OCI-LY7 (cell line): ENCODE measurements at regions not wholly inside any gene's neighbourhood (a gene's known extent, or its start where the extent isn't known, plus 50 kb on each side); places are given as distances from the start of the nearest gene placed in this dataset.
"Not testable (repeated sequence)": the region's sequence is repeated elsewhere in the genome, so short reads cannot be mapped to it uniquely, and the experiment has no call there.

Source experiments
- BruUV-seq: library from RNA; stranded (reverse); fragments of 400-500 nt; replicated peaks from 2 replicates; lab custom pipeline; 2021; lab: Mats Ljungman, UMichigan
- CTCF ChIA-PET: fragments of 300-600 bp; sonication (Branson Sonifier 250); formaldehyde crosslinking; loops from one replicate; lab custom pipeline; 2022; ENCODE audit warnings: antibody characterized with exemption; ENCODE audit not compliant: unreplicated experiment; lab: Charles Lee
- POLR2A ChIA-PET: fragments of 300-600 bp; sonication (Branson Sonifier 250); formaldehyde crosslinking; loops from one replicate; lab custom pipeline; 2022; ENCODE audit warnings: antibody characterized with exemption; lab: Charles Lee
- DNase-seq: peaks from one replicate; pipeline ENCODE4 v3.0.0-alpha.2; 2015; ENCODE audit warnings: low spot score
- H2AFZ ChIP-seq: fragments of 200-600 bp; sonication (generic), shearing (Covaris generic); 2 replicates; pipeline ENCODE4 v1.6.1; 2014; ENCODE audit warnings: mild to moderate bottlenecking, antibody characterized with exemption, low read length, moderate library complexity
- H3K27ac ChIP-seq: fragments of 200-600 bp; sonication (generic); 2 replicates; pipeline ENCODE4 v1.5.1; 2014; ENCODE audit warnings: mixed run types, low read depth, mild to moderate bottlenecking, moderate library complexity, low read length, inconsistent platforms; ENCODE audit not compliant: poor library complexity, severe bottlenecking
- H3K36me3 ChIP-seq: fragments of 200-600 bp; sonication (generic); 2 replicates; pipeline ENCODE4 v1.6.1; 2014; ENCODE audit warnings: mild to moderate bottlenecking, antibody characterized with exemption, low read length, moderate library complexity, mixed read lengths; ENCODE audit not compliant: insufficient read depth
- H3K4me1 ChIP-seq: fragments of 200-600 bp; sonication (generic); 2 replicates; pipeline ENCODE4 v1.5.1; 2014; ENCODE audit warnings: mild to moderate bottlenecking, low read length; ENCODE audit not compliant: insufficient read depth, poor library complexity, severe bottlenecking
- H3K4me2 ChIP-seq: fragments of 200-600 bp; sonication (generic); 2 replicates; pipeline ENCODE4 v1.6.1; 2014; ENCODE audit warnings: mild to moderate bottlenecking, low read length
- H3K4me3 ChIP-seq: fragments of 200-600 bp; sonication (generic); 2 replicates; pipeline ENCODE4 v1.5.1; 2014; ENCODE audit warnings: mild to moderate bottlenecking, low read depth, low read length; ENCODE audit not compliant: poor library complexity, severe bottlenecking
- H3K79me2 ChIP-seq: fragments of 200-600 bp; sonication (generic); 2 replicates; pipeline ENCODE4 v1.6.1; 2016; ENCODE audit warnings: low read depth, mild to moderate bottlenecking, low read length, moderate library complexity, mixed read lengths; ENCODE audit not compliant: insufficient read depth
- H3K9me2 ChIP-seq: fragments of 200-600 bp; sonication (generic); 2 replicates; pipeline ENCODE4 v1.6.1; 2016; ENCODE audit warnings: mild to moderate bottlenecking, low read length, mixed read lengths; ENCODE audit not compliant: insufficient read depth
- H3K9me3 ChIP-seq: fragments of 200-600 bp; sonication (generic); 2 replicates; pipeline ENCODE4 v1.6.1; 2014; ENCODE audit warnings: mild to moderate bottlenecking, mixed run types, low read length, mixed read lengths
- H4K20me1 ChIP-seq: fragments of 200-600 bp; sonication (generic); 2 replicates; pipeline ENCODE4 v1.6.1; 2014; ENCODE audit warnings: mild to moderate bottlenecking, antibody characterized with exemption, low read length, moderate library complexity, mixed read lengths; ENCODE audit not compliant: insufficient read depth
- CTCF ChIP-seq: fragments of 200-600 bp; sonication (generic); conservative IDR thresholded peaks from 2 replicates; pipeline ENCODE4 v1.5.1; 2014; ENCODE audit warnings: mild to moderate bottlenecking, antibody characterized with exemption, low read length, moderate library complexity, mixed read lengths
- EZH2phosphoT487 ChIP-seq: fragments of 200-600 bp; sonication (generic); IDR thresholded peaks from 2 replicates; pipeline ENCODE4 v1.6.1; 2018; ENCODE audit warnings: low read depth, borderline replicate concordance, mild to moderate bottlenecking, mixed run types, antibody characterized with exemption, low read length, moderate library complexity, mixed read lengths
- intact Hi-C: fragments of 100-400 bp; cut with micrococcal nuclease; formaldehyde crosslinking; loops from one replicate; pipeline ENCODE4 v1.10.0; 2022; ENCODE audit not compliant: unreplicated experiment

GRCh38 chr15:34494084-34494399 lies 56.4 kb upstream of the GOLGA8A start:
- ChIA-PET CTCF (no interaction called here), POLR2A (interaction anchor here (1.0 kb wide), 1 partner anchor 20 kb away, joined by 3 read pairs; no protein-coding TSS in a partner anchor)
- intact Hi-C loops = no loop called here
- Histone ChIP-seq H3K36me3 (no peaks in the 10 kb centered on the region), H3K79me2 (no peaks in the 10 kb centered on the region), H3K4me2 (no peak overlapping the region), H3K9me3 (no peaks in the 10 kb centered on the region), H3K9me2 (no peaks in the 10 kb centered on the region), H3K4me1 (no peaks in the 10 kb centered on the region), H2AFZ (no peak overlapping the region), H4K20me1 (no peaks in the 10 kb centered on the region), H3K27ac (no peak overlapping the region), H3K4me3 (no peak overlapping the region)
- DNase-seq = no peak
- no TSS peak for BruUV-seq
- TF ChIP-seq EZH2phosphoT487 (no peak), CTCF (no peak)

GRCh38 chr15:34493001-34493400 lies 55.4 kb upstream of the GOLGA8A start:
- no peak for DNase-seq
- Histone ChIP-seq H2AFZ (no peak overlapping the region), H3K9me2 (no peaks in the 10 kb centered on the region), H3K27ac (no peak overlapping the region), H3K4me3 (no peak overlapping the region), H3K4me1 (no peaks in the 10 kb centered on the region), H3K79me2 (no peaks in the 10 kb centered on the region), H4K20me1 (no peaks in the 10 kb centered on the region), H3K36me3 (no peaks in the 10 kb centered on the region), H3K9me3 (no peaks in the 10 kb centered on the region), H3K4me2 (no peak overlapping the region)
- ChIA-PET POLR2A (interaction anchor here (0.7 to 1.0 kb wide), 2 partner anchors 19 to 294 kb away, joined by 3 read pairs; no protein-coding TSS in a partner anchor), CTCF (no interaction called here)
- intact Hi-C loops = no loop called here
- TF ChIP-seq CTCF (no peak), EZH2phosphoT487 (no peak)
- BruUV-seq = no TSS peak

- H3K4me3 ChIP-seq, H3K79me2 ChIP-seq, H3K4me2 ChIP-seq, H4K20me1 ChIP-seq, H3K27ac ChIP-seq, H3K36me3 ChIP-seq, H2AFZ ChIP-seq, H3K9me2 ChIP-seq, DNase-seq, intact Hi-C loops, CTCF ChIA-PET, BruUV-seq, H3K4me1 ChIP-seq, H3K9me3 ChIP-seq: not testable (repeated sequence)
- POLR2A ChIA-PET = interaction anchor here (0.5 kb wide), 1 partner anchor 527 kb away, joined by 3 read pairs; no protein-coding TSS in a partner anchor
These were observed 53.9 kb upstream of the GOLGA8A start for GRCh38 chr15:34491488-34491887.
